ENCODE measurements at regions not wholly inside any gene's neighbourhood (a gene's known extent, or its start where the extent isn't known, plus 50 kb on each side); places are given as distances from the start of the nearest gene placed in this dataset.

DNA sequence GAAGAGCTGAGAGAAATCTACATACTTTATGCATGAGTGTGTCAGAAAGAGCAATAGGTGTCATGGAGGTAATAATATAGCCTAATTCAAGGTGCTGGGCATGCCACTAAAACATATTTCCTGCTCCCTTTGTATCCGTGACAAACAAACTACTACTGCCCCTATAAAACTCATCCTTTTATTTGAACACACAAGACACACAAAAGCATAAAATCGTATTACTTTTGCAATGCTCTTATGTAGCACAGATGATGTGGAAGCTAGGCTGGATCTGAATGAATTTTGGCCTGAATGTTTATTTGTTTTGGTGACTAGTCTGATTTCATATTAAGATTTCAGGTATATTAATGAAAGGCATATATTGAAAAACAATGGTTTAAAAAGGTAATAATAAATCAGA is 239.3 kb upstream of the NEGR1 start:
- TF ChIP-seq, protein P1, sequence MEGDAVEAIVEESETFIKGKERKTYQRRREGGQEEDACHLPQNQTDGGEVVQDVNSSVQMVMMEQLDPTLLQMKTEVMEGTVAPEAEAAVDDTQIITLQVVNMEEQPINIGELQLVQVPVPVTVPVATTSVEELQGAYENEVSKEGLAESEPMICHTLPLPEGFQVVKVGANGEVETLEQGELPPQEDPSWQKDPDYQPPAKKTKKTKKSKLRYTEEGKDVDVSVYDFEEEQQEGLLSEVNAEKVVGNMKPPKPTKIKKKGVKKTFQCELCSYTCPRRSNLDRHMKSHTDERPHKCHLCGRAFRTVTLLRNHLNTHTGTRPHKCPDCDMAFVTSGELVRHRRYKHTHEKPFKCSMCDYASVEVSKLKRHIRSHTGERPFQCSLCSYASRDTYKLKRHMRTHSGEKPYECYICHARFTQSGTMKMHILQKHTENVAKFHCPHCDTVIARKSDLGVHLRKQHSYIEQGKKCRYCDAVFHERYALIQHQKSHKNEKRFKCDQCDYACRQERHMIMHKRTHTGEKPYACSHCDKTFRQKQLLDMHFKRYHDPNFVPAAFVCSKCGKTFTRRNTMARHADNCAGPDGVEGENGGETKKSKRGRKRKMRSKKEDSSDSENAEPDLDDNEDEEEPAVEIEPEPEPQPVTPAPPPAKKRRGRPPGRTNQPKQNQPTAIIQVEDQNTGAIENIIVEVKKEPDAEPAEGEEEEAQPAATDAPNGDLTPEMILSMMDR (conservative IDR thresholded peaks at IDR 0.05) = no peak
- no peak for DNase-seq (ENCODE audit: low read depth, low spot score)
- Mint-ChIP-seq H3K4me1 (no peaks in the 10 kb centered on the region), H3K27ac (ENCODE audit: unreplicated experiment) (no peak overlapping the region), H3K9me3 (no peaks in the 10 kb centered on the region), H3K27me3 (ENCODE audit: low read depth) (no peaks in the 10 kb centered on the region), H3K4me3 (no peak overlapping the region), H3K36me3 (ENCODE audit: low read depth) (no peaks in the 10 kb centered on the region)

GRCh38 chr1:72516826-72517225 is 234.5 kb upstream of the NEGR1 start:
- Mint-ChIP-seq H3K9me3 (no peaks in the 10 kb centered on the region), H3K36me3 (ENCODE audit: low read depth) (no peaks in the 10 kb centered on the region)

DNA sequence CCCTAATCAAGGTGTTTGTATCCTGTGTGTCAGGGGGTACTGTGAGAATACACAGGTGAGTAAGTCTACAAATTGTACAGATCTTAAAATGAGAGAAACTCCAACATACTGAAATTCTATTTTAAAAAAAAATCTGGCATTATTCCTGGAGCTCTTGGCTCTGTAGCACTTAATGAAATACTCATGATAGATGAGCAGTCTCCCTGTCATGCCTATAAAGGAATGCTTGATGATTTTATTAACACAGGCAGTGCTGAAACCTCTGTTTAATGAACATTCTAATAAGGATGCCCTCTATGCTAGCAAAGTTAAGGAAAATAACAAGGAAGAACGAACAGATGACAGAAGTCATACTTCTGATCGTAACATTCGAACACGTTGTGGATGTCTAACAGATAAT is 233.9 kb upstream of the NEGR1 start:
- TF ChIP-seq, protein P1 (conservative IDR thresholded peaks at IDR 0.05) = no peak
- H3K9me3 Mint-ChIP-seq = no peaks in the 10 kb centered on the region
- no peak overlapping the region for H3K27ac Mint-ChIP-seq (ENCODE audit: unreplicated experiment)
- DNase-seq (ENCODE audit: low read depth, low spot score) = no peak
- no peaks in the 10 kb centered on the region for H3K27me3 Mint-ChIP-seq (ENCODE audit: low read depth)
- no peaks in the 10 kb centered on the region for H3K4me1 Mint-ChIP-seq
- no peaks in the 10 kb centered on the region for H3K36me3 Mint-ChIP-seq (ENCODE audit: low read depth)
- H3K4me3 Mint-ChIP-seq = no peak overlapping the region

More at GRCh38 chr1:72516826-72517225, 234.5 kb upstream of the NEGR1 start:
- TF ChIP-seq, protein P1 (conservative IDR thresholded peaks at IDR 0.05) = no peak
- Mint-ChIP-seq H3K27ac (ENCODE audit: unreplicated experiment) (no peak overlapping the region), H3K4me3 (no peak overlapping the region), H3K4me1 (no peaks in the 10 kb centered on the region), H3K27me3 (ENCODE audit: low read depth) (no peaks in the 10 kb centered on the region)
- no peak for DNase-seq (ENCODE audit: low read depth, low spot score)

GRCh38 chr1:72498371-72498770 is 216.0 kb upstream of the NEGR1 start:
- Mint-ChIP-seq H3K27ac (ENCODE audit: unreplicated experiment) (no peak overlapping the region), H3K36me3 (ENCODE audit: low read depth) (no peaks in the 10 kb centered on the region), H3K4me3 (no peak overlapping the region), H3K27me3 (ENCODE audit: low read depth) (peaks cover 4% of the 10 kb centered on the region), H3K4me1 (no peaks in the 10 kb centered on the region), H3K9me3 (no peaks in the 10 kb centered on the region)
- no peak for DNase-seq (ENCODE audit: low read depth, low spot score)
- TF ChIP-seq, protein P1 (conservative IDR thresholded peaks at IDR 0.05) = no peak

DNA sequence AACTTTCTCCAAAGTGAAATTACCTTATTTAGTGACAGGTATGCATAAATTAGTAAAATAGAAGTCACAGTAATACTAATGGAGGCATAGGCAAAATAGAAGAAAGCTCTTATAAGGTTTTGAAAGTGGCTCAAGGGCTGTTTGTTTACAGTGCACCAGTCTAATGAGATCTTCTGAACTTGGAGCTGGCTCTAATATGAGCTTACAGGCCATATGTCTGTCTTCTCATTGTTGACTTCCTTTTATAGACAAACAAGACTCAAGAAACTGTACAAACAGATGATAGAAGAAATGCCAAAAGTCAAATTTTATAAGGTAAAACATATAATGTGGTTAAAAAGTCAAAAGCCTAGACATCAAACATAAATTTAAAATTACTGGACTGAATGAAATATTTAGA is 207.5 kb upstream of the NEGR1 start:
- Mint-ChIP-seq H3K27me3 (ENCODE audit: low read depth) (peaks cover 3% of the 10 kb centered on the region), H3K4me3 (no peak overlapping the region), H3K27ac (ENCODE audit: unreplicated experiment) (no peak overlapping the region), H3K9me3 (no peaks in the 10 kb centered on the region), H3K36me3 (ENCODE audit: low read depth) (no peaks in the 10 kb centered on the region), H3K4me1 (no peaks in the 10 kb centered on the region)
- TF ChIP-seq, protein P1 (conservative IDR thresholded peaks at IDR 0.05) = no peak
- no peak for DNase-seq (ENCODE audit: low read depth, low spot score)

DNA sequence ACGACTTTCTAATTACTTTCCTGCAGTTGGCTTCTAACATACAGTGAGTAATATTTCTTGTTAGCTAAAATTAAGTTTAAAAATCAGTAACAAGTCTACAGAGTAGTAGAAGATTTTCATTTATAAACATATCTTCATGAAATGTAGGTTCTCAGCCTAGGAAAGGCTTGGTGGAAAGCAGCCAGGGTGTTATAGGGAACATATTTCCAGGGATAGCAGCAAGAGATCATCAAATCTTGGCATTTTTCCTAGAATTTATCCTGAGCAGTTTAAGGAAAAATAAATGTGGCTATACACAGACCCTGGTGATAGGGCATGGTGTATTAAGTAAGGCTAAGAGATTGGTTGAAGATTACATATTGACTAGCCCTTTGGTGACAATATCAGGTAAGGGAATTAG is 203.5 kb upstream of the NEGR1 start:
- no peak overlapping the region for H3K4me3 Mint-ChIP-seq
- peaks cover 7% of the 10 kb centered on the region for H3K4me1 Mint-ChIP-seq
- no peaks in the 10 kb centered on the region for H3K9me3 Mint-ChIP-seq
- no peak for DNase-seq (ENCODE audit: low read depth, low spot score)
- TF ChIP-seq, protein P1 (conservative IDR thresholded peaks at IDR 0.05) = no peak
- no peak overlapping the region for H3K27ac Mint-ChIP-seq (ENCODE audit: unreplicated experiment)
- H3K36me3 Mint-ChIP-seq (ENCODE audit: low read depth) = no peaks in the 10 kb centered on the region
- H3K27me3 Mint-ChIP-seq (ENCODE audit: low read depth) = peaks cover 3% of the 10 kb centered on the region

Measured in neural crest cell (in vitro differentiated cells).